Panc1 (cell line): ENCODE measurements at regions not wholly inside any gene's neighbourhood (a gene's known extent, or its start where the extent isn't known, plus 50 kb on each side); places are given as distances from the start of the nearest gene placed in this dataset.

Source experiments
- ATAC-seq: fragments of 200-7000 bp; cut with Tn5 transposase; 2 replicates; pipeline ENCODE4 v1.9.1; 2020; ENCODE audit warnings: mild to moderate bottlenecking, moderate library complexity
- BruUV-seq: library from RNA; stranded (reverse); fragments of 400-500 nt; replicated peaks from 2 replicates; lab custom pipeline; 2021; lab: Mats Ljungman, UMichigan
- CTCF ChIA-PET: fragments of 300-600 bp; sonication (Branson Sonifier 250); formaldehyde crosslinking; loops from one replicate; lab custom pipeline; 2022; ENCODE audit warnings: antibody characterized with exemption; lab: Charles Lee
- POLR2A ChIA-PET: fragments of 300-600 bp; sonication (Branson Sonifier 250); formaldehyde crosslinking; loops from one replicate; lab custom pipeline; 2022; ENCODE audit warnings: antibody characterized with exemption; lab: Charles Lee
- DNase-seq: peaks from one replicate; pipeline ENCODE4 v3.0.0-alpha.2; 2010; ENCODE audit warnings: low read depth, low spot score
- H3K27ac ChIP-seq: 2 replicates; pipeline ENCODE4 v1.5.1; 2011; ENCODE audit warnings: mild to moderate bottlenecking, low read length, inconsistent platforms
- H3K27me3 ChIP-seq: fragments of 200-500 bp; sonication (Bioruptor generic); 2 replicates; pipeline ENCODE4 v1.6.0; 2014; ENCODE audit warnings: low read length, inconsistent platforms; ENCODE audit not compliant: control insufficient read depth, insufficient read depth
- H3K36me3 ChIP-seq: fragments of 200-500 bp; sonication (Bioruptor generic); 2 replicates; pipeline ENCODE4 v1.5.1; 2014; ENCODE audit warnings: inconsistent platforms, mild to moderate bottlenecking, low read length, moderate library complexity; ENCODE audit not compliant: control insufficient read depth, insufficient read depth
- H3K4me1 ChIP-seq: 2 replicates; pipeline ENCODE4 v1.5.1; 2011; ENCODE audit warnings: inconsistent platforms, mild to moderate bottlenecking, low read length, moderate library complexity; ENCODE audit not compliant: control insufficient read depth, insufficient read depth
- H3K4me3 ChIP-seq, 2 experiments: 2 replicates each; pipeline ENCODE4 v1.5.1; 2011 to 2012; ENCODE audit warnings: low read depth in 2 of 2, low read length in 2 of 2, mild to moderate bottlenecking in 2 of 2, inconsistent platforms in 1 of 2, moderate library complexity in 1 of 2
- H3K9me3 ChIP-seq: fragments of 200-500 bp; sonication (Bioruptor generic); 2 replicates; pipeline ENCODE4 v1.5.1; 2014; ENCODE audit warnings: low read depth, mild to moderate bottlenecking, inconsistent platforms, low read length, moderate library complexity; ENCODE audit not compliant: control insufficient read depth, insufficient read depth
- CTCF ChIP-seq: fragments of 450-650 bp; IDR thresholded peaks from 2 replicates; pipeline ENCODE4 v1.5.1; 2017; ENCODE audit warnings: mild to moderate bottlenecking
- POLR2AphosphoS5 ChIP-seq: IDR thresholded peaks from 2 replicates; pipeline ENCODE4 v1.6.1; 2012; ENCODE audit warnings: mild to moderate bottlenecking, low read depth, low read length, moderate library complexity
- SIN3A ChIP-seq: IDR thresholded peaks from 2 replicates; pipeline ENCODE4 v1.6.1; 2012; ENCODE audit warnings: low read depth, mild to moderate bottlenecking, low read length, moderate library complexity, borderline replicate concordance; ENCODE audit not compliant: insufficient read depth
- TCF7L2 ChIP-seq: IDR thresholded peaks from 2 replicates; pipeline ENCODE4 v1.6.1; 2011; ENCODE audit warnings: mild to moderate bottlenecking, low read depth, low read length, inconsistent platforms
- in situ Hi-C: cut with HindIII; loops from 2 replicates; pipeline ENCODE4 v1.10.0; 2016; ENCODE audit warnings: low sequenced_read_pairs, low pct_unique_long_range_greater_than_20kb
- intact Hi-C: fragments of 100-400 bp; cut with micrococcal nuclease; formaldehyde crosslinking; loops from one replicate; pipeline ENCODE4 v1.10.0; 2022; ENCODE audit not compliant: unreplicated experiment
- TF ChIP-seq, protein P1 (sequence below), 2 experiments: IDR thresholded peaks; 2 replicates each; pipeline ENCODE4 v1.6.1; 2011 to 2012; ENCODE audit warnings: low read depth in 2 of 2, control low read depth in 1 of 2, low read length in 1 of 2, mild to moderate bottlenecking in 1 of 2, moderate library complexity in 1 of 2; ENCODE audit not compliant: insufficient read depth in 1 of 2

DNA sequence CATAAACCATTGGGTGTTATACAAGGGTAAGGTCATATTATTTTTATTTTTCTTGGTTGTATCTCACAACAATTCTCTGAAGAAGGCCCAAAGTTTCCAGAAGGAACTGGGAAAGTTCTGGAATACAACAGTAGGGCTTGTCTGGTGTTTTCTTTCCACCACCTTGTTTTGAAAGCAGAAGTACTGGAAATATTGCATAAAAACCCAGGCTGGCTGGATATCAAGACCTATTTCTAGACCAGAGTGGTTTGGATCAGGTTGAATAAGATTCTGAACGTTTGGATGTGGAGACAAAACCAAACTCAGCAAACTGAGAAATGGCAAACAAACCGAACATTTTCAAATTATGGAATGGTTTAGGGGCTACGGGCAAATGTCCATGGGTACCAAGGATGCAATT lies 182.6 kb upstream of the FZD8 start:
- H3K9me3 ChIP-seq, result no peaks in the 10 kb centered on the region
- no peak for TF ChIP-seq SIN3A
- no peak for TF ChIP-seq POLR2AphosphoS5
- H3K36me3 ChIP-seq, result no peaks in the 10 kb centered on the region
- CTCF ChIA-PET, result no interaction called here
- POLR2A ChIA-PET, result no interaction called here
- no TSS peak for BruUV-seq
- ATAC-seq (no peak), DNase-seq (no peak)
- no peaks in the 10 kb centered on the region for H3K27me3 ChIP-seq
- in situ Hi-C loops, result no loop called here
- no peak overlapping the region for H3K4me3 ChIP-seq
- intact Hi-C loops, result no loop called here
- no peak overlapping the region for H3K27ac ChIP-seq
- no peaks in the 10 kb centered on the region for H3K4me1 ChIP-seq

GRCh38 chr10:35822316-35822715 lies 180.2 kb upstream of the FZD8 start:
- DNase-seq (no peak), ATAC-seq (no peak)
- in situ Hi-C loops, result no loop called here
- no peak overlapping the region for H3K4me3 ChIP-seq
- no peaks in the 10 kb centered on the region for H3K9me3 ChIP-seq
- ChIA-PET CTCF (no interaction called here), POLR2A (no interaction called here)
- intact Hi-C loops, result no loop called here
- H3K27me3 ChIP-seq, result no peaks in the 10 kb centered on the region
- TF ChIP-seq POLR2AphosphoS5, result no peak
- no peak for TF ChIP-seq SIN3A
- TF ChIP-seq, protein P1, sequence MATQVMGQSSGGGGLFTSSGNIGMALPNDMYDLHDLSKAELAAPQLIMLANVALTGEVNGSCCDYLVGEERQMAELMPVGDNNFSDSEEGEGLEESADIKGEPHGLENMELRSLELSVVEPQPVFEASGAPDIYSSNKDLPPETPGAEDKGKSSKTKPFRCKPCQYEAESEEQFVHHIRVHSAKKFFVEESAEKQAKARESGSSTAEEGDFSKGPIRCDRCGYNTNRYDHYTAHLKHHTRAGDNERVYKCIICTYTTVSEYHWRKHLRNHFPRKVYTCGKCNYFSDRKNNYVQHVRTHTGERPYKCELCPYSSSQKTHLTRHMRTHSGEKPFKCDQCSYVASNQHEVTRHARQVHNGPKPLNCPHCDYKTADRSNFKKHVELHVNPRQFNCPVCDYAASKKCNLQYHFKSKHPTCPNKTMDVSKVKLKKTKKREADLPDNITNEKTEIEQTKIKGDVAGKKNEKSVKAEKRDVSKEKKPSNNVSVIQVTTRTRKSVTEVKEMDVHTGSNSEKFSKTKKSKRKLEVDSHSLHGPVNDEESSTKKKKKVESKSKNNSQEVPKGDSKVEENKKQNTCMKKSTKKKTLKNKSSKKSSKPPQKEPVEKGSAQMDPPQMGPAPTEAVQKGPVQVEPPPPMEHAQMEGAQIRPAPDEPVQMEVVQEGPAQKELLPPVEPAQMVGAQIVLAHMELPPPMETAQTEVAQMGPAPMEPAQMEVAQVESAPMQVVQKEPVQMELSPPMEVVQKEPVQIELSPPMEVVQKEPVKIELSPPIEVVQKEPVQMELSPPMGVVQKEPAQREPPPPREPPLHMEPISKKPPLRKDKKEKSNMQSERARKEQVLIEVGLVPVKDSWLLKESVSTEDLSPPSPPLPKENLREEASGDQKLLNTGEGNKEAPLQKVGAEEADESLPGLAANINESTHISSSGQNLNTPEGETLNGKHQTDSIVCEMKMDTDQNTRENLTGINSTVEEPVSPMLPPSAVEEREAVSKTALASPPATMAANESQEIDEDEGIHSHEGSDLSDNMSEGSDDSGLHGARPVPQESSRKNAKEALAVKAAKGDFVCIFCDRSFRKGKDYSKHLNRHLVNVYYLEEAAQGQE (IDR thresholded peaks at IDR 0.05; ENCODE audit: insufficient read depth in 1 of 2, low read depth in 2 of 2, low read length in 1 of 2), result no peak
- no peak for TF ChIP-seq TCF7L2
- TF ChIP-seq CTCF, result no peak
- H3K4me1 ChIP-seq, result no peaks in the 10 kb centered on the region
- H3K36me3 ChIP-seq, result no peaks in the 10 kb centered on the region
- BruUV-seq, result no TSS peak
- H3K27ac ChIP-seq, result no peak overlapping the region

GRCh38 chr10:35821339-35821911 lies 179.3 kb upstream of the FZD8 start:
- H3K4me3 ChIP-seq, result no peak overlapping the region
- ChIA-PET POLR2A (no interaction called here), CTCF (no interaction called here)
- no peaks in the 10 kb centered on the region for H3K27me3 ChIP-seq
- TF ChIP-seq TCF7L2, result no peak
- intact Hi-C loops (no loop called here), in situ Hi-C loops (no loop called here)
- no peaks in the 10 kb centered on the region for H3K4me1 ChIP-seq
- no peaks in the 10 kb centered on the region for H3K36me3 ChIP-seq
- no peak for DNase-seq
- no TSS peak for BruUV-seq
- no peak for ATAC-seq
- no peaks in the 10 kb centered on the region for H3K9me3 ChIP-seq
- no peak overlapping the region for H3K27ac ChIP-seq
